Astrocyte (in vitro differentiated cells and primary cell): ENCODE measurements at regions not wholly inside any gene's neighbourhood (a gene's known extent, or its start where the extent isn't known, plus 50 kb on each side); places are given as distances from the start of the nearest gene placed in this dataset.

Experiments used
- CTCF ChIP-seq: IDR thresholded peaks from 2 replicates; pipeline ENCODE4 v1.5.1; 2011; ENCODE audit warnings: low read depth, mild to moderate bottlenecking, inconsistent platforms, low read length, moderate library complexity; ENCODE audit not compliant: insufficient read depth
- EZH2 ChIP-seq: IDR thresholded peaks from 2 replicates; pipeline ENCODE4 v1.6.1; 2012; ENCODE audit warnings: mild to moderate bottlenecking, low read length, inconsistent platforms; ENCODE audit not compliant: insufficient read depth

DNA sequence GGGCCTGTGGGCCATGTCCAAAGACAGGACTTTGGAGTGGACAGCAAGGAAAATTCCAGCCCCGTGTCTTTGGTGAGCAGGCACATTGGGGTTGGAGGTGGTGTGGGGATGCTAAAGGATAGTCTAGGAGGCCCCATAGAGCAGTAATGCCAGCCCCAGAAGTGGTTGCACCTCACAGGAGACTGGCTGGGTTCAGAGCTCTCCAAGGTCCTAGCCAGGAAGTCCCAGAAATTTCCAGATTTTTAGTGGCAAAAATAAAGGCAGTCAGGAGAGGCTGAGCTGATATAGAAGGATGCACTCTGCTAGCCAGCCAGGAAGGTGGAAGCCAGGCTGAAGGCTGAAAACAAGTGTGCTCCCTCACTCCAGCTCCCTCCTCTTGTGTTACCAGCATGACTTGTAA is 144.0 kb upstream of the KCND3 start:
- TF ChIP-seq CTCF (no peak), EZH2 (no peak)
